ENCODE measurements at regions not wholly inside any gene's neighbourhood (a gene's known extent, or its start where the extent isn't known, plus 50 kb on each side); places are given as distances from the start of the nearest gene placed in this dataset.

DNA sequence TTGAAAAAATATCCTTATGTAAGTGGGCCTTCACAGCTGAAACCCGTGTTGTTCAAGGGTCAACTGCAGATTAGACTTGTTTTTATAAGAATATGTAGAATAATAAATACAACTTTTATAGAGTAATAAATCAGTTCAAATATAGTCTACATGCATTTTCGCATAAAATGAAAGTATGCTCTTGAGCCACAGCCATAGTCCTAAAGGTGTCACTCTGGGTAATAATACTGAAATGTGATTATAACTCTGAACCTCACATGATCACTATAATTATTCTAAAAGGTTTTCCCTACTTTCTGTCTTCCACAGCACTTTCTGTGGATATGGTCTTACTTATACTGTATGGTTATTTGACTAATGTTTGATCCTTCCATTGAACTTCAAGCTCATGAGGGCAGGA is 185.8 kb downstream of the SLC6A15 start:
- H3K27ac ChIP-seq: no peak overlapping the region
- TF ChIP-seq, protein P1, sequence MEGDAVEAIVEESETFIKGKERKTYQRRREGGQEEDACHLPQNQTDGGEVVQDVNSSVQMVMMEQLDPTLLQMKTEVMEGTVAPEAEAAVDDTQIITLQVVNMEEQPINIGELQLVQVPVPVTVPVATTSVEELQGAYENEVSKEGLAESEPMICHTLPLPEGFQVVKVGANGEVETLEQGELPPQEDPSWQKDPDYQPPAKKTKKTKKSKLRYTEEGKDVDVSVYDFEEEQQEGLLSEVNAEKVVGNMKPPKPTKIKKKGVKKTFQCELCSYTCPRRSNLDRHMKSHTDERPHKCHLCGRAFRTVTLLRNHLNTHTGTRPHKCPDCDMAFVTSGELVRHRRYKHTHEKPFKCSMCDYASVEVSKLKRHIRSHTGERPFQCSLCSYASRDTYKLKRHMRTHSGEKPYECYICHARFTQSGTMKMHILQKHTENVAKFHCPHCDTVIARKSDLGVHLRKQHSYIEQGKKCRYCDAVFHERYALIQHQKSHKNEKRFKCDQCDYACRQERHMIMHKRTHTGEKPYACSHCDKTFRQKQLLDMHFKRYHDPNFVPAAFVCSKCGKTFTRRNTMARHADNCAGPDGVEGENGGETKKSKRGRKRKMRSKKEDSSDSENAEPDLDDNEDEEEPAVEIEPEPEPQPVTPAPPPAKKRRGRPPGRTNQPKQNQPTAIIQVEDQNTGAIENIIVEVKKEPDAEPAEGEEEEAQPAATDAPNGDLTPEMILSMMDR (conservative IDR thresholded peaks at IDR 0.05): no peak

DNA sequence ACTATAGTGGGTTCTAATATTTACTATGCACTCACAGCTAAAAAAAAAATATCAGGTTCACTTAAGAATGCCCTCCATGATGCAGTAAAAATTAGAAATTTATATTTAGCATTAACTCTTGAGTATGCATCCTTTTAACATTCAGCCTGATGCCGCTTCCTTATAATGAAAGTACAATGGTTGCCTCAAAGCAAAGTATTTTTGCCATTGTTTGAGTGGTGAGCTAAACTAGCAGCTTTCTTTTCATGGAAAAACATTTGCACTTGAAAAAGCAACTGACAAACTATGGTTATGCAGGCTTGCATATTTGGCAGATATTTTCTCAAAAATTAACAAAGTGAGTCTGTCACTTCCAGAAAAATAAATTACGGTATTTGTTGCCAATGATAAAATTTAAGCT is 188.6 kb downstream of the SLC6A15 start:
- TF ChIP-seq, protein P1 (conservative IDR thresholded peaks at IDR 0.05): no peak
- H3K27ac ChIP-seq: no peak overlapping the region

DNA sequence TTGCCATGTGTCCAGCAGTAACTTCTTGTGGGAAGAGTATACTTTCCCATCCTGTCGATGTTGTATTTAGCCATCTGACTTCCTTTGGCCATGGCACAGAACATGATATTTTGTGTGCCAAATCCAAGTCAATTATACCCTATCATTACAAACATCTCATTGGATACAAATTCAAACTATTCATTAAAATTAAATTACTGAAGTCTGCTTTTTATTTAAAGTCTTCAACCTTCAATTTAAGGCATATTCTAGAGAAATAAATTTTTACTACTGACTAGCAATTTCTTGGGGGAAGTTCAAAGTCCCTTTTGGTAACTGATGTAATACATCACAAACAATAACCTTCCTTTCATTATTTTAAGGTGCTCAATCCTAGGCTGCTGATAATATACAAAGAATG is 192.6 kb downstream of the SLC6A15 start:
- no peak overlapping the region for H3K27ac ChIP-seq
- TF ChIP-seq, protein P1 (conservative IDR thresholded peaks at IDR 0.05): no peak

DNA sequence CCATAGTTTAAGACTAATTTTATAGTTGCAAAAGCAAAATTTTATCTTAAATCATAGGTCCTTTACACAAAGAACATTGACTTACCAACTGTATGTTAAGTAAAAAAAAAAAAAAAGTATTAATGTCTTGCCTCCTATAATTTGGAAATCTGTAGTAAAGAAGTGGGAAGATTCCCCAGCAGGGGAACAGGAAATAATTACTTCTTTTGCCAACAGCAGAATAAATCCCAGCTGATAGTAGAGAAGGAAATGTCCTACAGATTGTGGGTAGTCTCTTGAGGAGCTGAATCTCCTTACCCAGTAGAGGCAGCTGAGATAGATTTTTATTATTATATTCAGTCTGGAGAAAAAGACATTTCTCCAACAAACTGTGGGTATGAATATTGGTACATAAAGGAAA is 193.7 kb downstream of the SLC6A15 start:
- H3K27ac ChIP-seq: no peak overlapping the region
- TF ChIP-seq, protein P1 (conservative IDR thresholded peaks at IDR 0.05): no peak

DNA sequence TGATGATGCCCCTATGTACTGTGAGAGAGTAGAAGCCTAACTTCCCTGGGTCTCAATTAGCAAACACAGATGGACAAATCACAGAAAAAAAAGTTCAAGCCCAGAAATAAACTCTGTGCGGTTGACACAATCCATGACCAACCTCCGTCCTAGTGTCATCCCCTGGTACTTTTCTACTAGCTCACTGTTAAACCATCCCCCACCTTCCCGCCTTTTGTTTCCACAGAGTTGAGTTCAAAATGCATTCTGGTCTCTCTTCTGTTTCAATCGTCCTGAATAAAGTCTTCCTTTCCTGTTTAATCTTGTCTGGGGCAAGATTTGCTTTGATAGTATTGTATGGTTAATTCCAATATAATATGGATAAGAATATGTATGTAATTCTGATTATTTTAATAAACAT is 199.9 kb downstream of the SLC6A15 start:
- H3K27ac ChIP-seq: no peak overlapping the region
- TF ChIP-seq, protein P1 (conservative IDR thresholded peaks at IDR 0.05): no peak

DNA sequence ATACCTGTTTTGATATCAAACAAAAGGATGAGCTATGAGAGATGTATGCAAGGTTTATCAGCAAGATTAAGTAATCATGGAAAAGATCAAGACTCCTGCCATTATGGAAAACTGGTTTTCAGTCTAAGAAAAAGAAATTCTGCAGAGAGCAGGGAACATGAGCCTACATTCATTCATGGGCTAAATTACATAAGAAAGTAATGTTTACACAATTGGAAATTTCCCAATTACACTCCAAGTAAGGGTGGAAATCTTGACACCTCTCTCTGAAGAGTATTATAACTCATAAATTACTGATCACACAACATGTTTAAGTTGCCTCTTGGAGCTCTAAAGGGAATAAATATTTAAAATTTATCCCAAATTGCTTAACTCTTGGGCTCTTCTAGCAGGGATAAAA is 206.2 kb downstream of the SLC6A15 start:
- H3K27ac ChIP-seq: no peak overlapping the region
- TF ChIP-seq, protein P1 (conservative IDR thresholded peaks at IDR 0.05): no peak

DNA sequence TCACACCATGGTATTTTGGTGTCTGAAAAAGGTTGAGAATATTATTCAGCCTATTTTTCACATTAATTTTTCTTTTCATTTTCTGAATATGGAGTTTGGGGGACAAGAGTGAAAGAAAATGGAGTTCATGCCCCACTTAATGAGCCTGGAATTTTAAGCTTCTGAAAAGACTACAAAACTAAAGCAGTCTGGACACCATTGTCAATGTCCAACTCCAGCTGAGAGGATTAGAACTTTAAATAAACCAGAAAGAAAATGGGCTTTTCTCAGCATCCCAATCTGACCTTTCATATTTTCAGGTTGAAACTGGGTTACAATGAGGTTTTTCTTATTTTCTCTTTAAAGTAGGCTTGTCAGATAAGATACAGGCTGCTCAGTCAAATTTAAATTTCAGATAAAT is 207.7 kb downstream of the SLC6A15 start:
- TF ChIP-seq, protein P1 (conservative IDR thresholded peaks at IDR 0.05): no peak
- no peak overlapping the region for H3K27ac ChIP-seq

DNA sequence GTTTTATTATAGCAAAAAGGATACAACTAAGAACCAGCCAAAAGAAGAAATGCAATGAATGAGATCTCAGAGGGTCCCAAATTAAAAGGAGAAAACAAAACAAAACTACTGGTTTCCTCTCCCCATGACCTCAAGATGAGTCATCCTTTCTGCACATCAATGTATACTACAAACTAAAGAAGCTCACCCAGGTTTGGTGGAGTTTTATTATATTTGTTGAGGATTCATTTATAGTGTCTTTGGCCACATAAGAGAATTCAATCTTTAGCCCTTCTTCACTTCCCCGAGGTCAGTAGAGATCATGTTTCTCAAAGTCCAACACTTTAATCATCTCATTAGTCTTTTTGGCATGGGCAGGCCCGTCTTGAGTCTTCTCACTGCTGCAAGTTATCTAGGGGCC is 210.6 kb downstream of the SLC6A15 start:
- no peak overlapping the region for H3K27ac ChIP-seq
- TF ChIP-seq, protein P1 (conservative IDR thresholded peaks at IDR 0.05): no peak

Data from VCaP (cell line).